ENCODE measurements at regions not wholly inside any gene's neighbourhood (a gene's known extent, or its start where the extent isn't known, plus 50 kb on each side); places are given as distances from the start of the nearest gene placed in this dataset.

GRCh38 chr12:61301817-61302216, 958.4 kb upstream of the USP15 start:
- no peaks in the 10 kb centered on the region for H3K36me3 Mint-ChIP-seq (ENCODE audit: low read depth)
- H3K9me3 Mint-ChIP-seq, result no peaks in the 10 kb centered on the region
- no peak for DNase-seq (ENCODE audit: low read depth, low spot score)
- H3K4me3 Mint-ChIP-seq, result no peak overlapping the region
- no peaks in the 10 kb centered on the region for H3K27me3 Mint-ChIP-seq (ENCODE audit: low read depth)
- no peaks in the 10 kb centered on the region for H3K4me1 Mint-ChIP-seq
- TF ChIP-seq CTCF (conservative IDR thresholded peaks at IDR 0.05), result no peak
- no peak overlapping the region for H3K27ac Mint-ChIP-seq (ENCODE audit: unreplicated experiment)

GRCh38 chr12:61302282-61302681, 957.9 kb upstream of the USP15 start:
- no peaks in the 10 kb centered on the region for H3K27me3 Mint-ChIP-seq (ENCODE audit: low read depth)
- DNase-seq (ENCODE audit: low read depth, low spot score), result no peak
- no peak overlapping the region for H3K27ac Mint-ChIP-seq (ENCODE audit: unreplicated experiment)
- no peak overlapping the region for H3K4me3 Mint-ChIP-seq
- no peak for TF ChIP-seq CTCF (conservative IDR thresholded peaks at IDR 0.05)
- H3K4me1 Mint-ChIP-seq, result no peaks in the 10 kb centered on the region
- H3K9me3 Mint-ChIP-seq, result no peaks in the 10 kb centered on the region
- no peaks in the 10 kb centered on the region for H3K36me3 Mint-ChIP-seq (ENCODE audit: low read depth)

GRCh38 chr12:61308220-61308619, 952.0 kb upstream of the USP15 start:
- no peak for DNase-seq (ENCODE audit: low read depth, low spot score)
- TF ChIP-seq CTCF (conservative IDR thresholded peaks at IDR 0.05), result no peak
- H3K9me3 Mint-ChIP-seq, result no peaks in the 10 kb centered on the region
- no peaks in the 10 kb centered on the region for H3K36me3 Mint-ChIP-seq (ENCODE audit: low read depth)
- H3K27me3 Mint-ChIP-seq (ENCODE audit: low read depth), result no peaks in the 10 kb centered on the region
- no peak overlapping the region for H3K27ac Mint-ChIP-seq (ENCODE audit: unreplicated experiment)
- H3K4me3 Mint-ChIP-seq, result no peak overlapping the region
- H3K4me1 Mint-ChIP-seq, result no peaks in the 10 kb centered on the region

- Mint-ChIP-seq H3K36me3 (ENCODE audit: low read depth) (no peaks in the 10 kb centered on the region), H3K27me3 (ENCODE audit: low read depth) (no peaks in the 10 kb centered on the region), H3K27ac (ENCODE audit: unreplicated experiment) (no peak overlapping the region), H3K9me3 (peaks cover 5% of the 10 kb centered on the region), H3K4me3 (no peak overlapping the region), H3K4me1 (no peaks in the 10 kb centered on the region)
- DNase-seq (ENCODE audit: low read depth, low spot score), result no peak
- no peak for TF ChIP-seq CTCF (conservative IDR thresholded peaks at IDR 0.05)
These were observed 948.8 kb upstream of the USP15 start for GRCh38 chr12:61311413-61311812.

GRCh38 chr12:61348871-61349270, 911.3 kb upstream of the USP15 start:
- Mint-ChIP-seq H3K4me3 (no peak overlapping the region), H3K4me1 (no peaks in the 10 kb centered on the region), H3K36me3 (ENCODE audit: low read depth) (no peaks in the 10 kb centered on the region), H3K27me3 (ENCODE audit: low read depth) (no peaks in the 10 kb centered on the region), H3K27ac (ENCODE audit: unreplicated experiment) (no peak overlapping the region), H3K9me3 (no peaks in the 10 kb centered on the region)
- DNase-seq (ENCODE audit: low read depth, low spot score), result no peak
- TF ChIP-seq CTCF (conservative IDR thresholded peaks at IDR 0.05), result no peak

- Mint-ChIP-seq H3K4me3 (no peak overlapping the region), H3K9me3 (no peaks in the 10 kb centered on the region), H3K4me1 (no peaks in the 10 kb centered on the region), H3K27me3 (ENCODE audit: low read depth) (no peaks in the 10 kb centered on the region), H3K36me3 (ENCODE audit: low read depth) (no peaks in the 10 kb centered on the region), H3K27ac (ENCODE audit: unreplicated experiment) (no peak overlapping the region)
- no peak for DNase-seq (ENCODE audit: low read depth, low spot score)
- no peak for TF ChIP-seq CTCF (conservative IDR thresholded peaks at IDR 0.05)
These were observed 905.1 kb upstream of the USP15 start for GRCh38 chr12:61355105-61355504.
